ENCODE measurements at regions not wholly inside any gene's neighbourhood (a gene's known extent, or its start where the extent isn't known, plus 50 kb on each side); places are given as distances from the start of the nearest gene placed in this dataset.
"Not testable (repeated sequence)": the region's sequence is repeated elsewhere in the genome, so short reads cannot be mapped to it uniquely, and the experiment has no call there.

DNA sequence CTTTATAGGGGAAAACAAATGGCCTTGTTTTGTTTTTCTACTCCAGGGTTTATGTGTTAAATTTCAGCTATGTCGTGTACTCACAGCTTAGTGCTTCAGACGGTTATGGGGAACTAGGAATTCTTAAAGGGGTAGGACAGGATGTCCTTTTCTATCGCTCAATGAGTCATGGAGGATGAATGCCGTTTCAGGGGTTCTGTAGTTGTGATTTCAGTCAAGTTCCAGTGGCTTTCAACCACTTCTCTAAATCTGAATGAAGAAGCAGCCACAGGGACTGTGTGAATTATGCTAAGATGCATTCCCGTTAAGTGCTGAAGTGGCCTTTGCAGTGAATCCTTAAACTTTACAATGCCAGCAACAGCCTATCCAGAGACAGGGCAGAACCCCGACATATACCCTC is 1231.7 kb upstream of the ZEB2 start:
- TF ChIP-seq, protein P1, sequence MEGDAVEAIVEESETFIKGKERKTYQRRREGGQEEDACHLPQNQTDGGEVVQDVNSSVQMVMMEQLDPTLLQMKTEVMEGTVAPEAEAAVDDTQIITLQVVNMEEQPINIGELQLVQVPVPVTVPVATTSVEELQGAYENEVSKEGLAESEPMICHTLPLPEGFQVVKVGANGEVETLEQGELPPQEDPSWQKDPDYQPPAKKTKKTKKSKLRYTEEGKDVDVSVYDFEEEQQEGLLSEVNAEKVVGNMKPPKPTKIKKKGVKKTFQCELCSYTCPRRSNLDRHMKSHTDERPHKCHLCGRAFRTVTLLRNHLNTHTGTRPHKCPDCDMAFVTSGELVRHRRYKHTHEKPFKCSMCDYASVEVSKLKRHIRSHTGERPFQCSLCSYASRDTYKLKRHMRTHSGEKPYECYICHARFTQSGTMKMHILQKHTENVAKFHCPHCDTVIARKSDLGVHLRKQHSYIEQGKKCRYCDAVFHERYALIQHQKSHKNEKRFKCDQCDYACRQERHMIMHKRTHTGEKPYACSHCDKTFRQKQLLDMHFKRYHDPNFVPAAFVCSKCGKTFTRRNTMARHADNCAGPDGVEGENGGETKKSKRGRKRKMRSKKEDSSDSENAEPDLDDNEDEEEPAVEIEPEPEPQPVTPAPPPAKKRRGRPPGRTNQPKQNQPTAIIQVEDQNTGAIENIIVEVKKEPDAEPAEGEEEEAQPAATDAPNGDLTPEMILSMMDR (conservative IDR thresholded peaks at IDR 0.05; ENCODE audit: low read depth, low read length), result no peak
- no peak overlapping the region for H3K4me3 ChIP-seq (ENCODE audit: low read depth, low read length)
- DNase-seq (ENCODE audit: low read depth), result peak; percentile 45

DNA sequence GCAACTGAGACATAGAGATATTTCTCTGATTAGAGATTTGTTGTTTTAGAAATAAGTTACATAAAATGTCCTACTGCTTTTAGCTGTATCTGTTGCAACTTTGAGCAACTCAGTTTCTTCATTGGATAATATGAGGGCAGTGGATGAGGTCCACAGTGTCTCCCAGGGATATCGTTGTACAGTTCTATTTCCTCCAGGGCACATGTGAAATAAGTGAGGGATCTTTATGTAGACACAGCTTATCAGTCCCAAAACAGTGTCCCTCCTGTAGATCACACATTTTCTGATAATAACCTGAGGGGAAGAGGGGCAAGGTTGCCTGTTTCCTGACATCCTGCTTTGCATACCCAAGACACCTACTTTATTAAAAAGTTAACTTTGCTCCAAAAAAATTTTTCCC is 1231.2 kb upstream of the ZEB2 start:
- DNase-seq (ENCODE audit: low read depth), result no peak
- TF ChIP-seq, protein P1 (conservative IDR thresholded peaks at IDR 0.05; ENCODE audit: low read depth, low read length), result no peak
- H3K4me3 ChIP-seq (ENCODE audit: low read depth, low read length), result no peak overlapping the region

DNA sequence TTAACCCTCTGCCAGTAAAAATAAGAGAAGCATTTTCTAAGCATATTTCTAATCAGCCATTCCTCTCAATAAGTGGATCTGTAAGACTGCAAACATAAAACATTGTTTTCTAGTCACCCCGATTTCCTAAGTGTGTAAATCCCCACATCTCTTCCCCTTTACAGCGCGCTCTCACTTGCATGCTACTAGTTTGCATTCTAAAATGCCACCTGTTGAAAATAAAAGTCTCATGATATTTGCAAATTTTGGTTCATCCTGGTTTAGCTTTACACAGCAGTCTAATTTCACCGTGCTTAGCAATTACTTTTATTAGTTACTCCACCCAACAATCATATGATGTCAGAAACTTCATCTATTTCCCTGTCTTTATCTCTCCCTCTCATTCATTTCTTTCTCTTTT is 1230.7 kb upstream of the ZEB2 start:
- TF ChIP-seq, protein P1 (conservative IDR thresholded peaks at IDR 0.05; ENCODE audit: low read depth, low read length), result no peak
- H3K4me3 ChIP-seq (ENCODE audit: low read depth, low read length), result no peak overlapping the region
- DNase-seq (ENCODE audit: low read depth), result no peak

GRCh38 chr2:145750144-145750543 is 1230.2 kb upstream of the ZEB2 start:
- H3K4me3 ChIP-seq (ENCODE audit: low read depth, low read length), result no peak overlapping the region
- TF ChIP-seq, protein P1 (conservative IDR thresholded peaks at IDR 0.05; ENCODE audit: low read depth, low read length), result no peak
- DNase-seq (ENCODE audit: low read depth), result no peak

DNA sequence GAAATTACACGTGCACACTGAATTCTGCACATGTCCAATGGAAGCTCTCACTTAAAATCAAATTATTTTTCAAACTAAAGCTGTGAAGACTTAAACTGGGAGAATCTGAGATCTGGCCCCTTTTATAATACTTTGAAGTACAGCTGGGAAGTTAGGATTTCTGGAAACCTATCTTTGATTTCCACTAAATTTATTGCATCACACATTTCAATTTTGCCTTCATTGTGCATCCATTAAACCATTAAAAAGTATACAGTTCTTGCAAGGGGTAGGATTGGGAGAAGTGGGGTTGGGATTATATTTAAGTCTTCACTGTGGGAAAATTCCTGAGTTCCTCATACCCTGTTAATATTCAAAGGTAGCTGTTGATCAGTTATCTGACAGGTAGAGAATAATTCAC is 1229.6 kb upstream of the ZEB2 start:
- H3K4me3 ChIP-seq (ENCODE audit: low read depth, low read length), result no peak overlapping the region
- DNase-seq (ENCODE audit: low read depth), result no peak
- TF ChIP-seq, protein P1 (conservative IDR thresholded peaks at IDR 0.05; ENCODE audit: low read depth, low read length), result no peak

DNA sequence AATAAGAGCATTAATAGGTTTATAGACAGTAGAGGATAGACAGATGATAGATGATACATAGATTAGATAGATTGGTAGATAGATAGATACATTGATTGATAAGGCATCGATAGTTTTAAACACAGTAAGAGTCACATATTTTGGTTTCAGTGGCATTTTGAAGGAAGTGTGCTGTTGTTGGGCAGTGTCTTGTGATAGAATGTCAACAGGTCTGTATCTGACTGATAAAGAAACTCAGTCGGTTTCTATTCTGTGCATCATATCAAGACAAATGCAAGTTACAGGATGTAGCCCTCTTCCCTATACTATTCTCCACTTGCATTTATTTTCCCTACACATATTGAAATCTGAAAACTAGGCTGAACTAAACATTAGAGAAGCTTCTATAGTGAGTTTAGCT is 1229.0 kb upstream of the ZEB2 start:
- H3K4me3 ChIP-seq (ENCODE audit: low read depth, low read length), result no peak overlapping the region
- TF ChIP-seq, protein P1 (conservative IDR thresholded peaks at IDR 0.05; ENCODE audit: low read depth, low read length), result no peak
- DNase-seq (ENCODE audit: low read depth), result no peak

DNA sequence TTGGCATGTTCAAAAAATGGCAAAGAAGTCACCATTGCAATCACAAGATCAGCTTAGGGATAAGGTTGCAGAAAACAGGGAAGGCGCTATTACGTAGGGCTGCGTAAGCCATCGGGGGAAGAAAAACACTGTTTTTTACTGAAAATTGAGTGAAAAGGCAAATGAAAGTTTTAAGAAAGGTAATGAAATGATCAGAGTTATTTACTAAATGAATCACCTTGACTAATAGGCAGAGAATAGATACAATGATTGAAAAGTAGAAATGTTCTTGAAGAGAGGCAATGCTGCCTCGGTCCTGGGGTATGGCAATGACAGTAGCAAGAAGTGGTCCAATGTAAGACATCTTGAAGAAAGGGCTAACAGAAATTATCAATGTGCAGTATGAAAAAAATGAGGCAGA is 1227.8 kb upstream of the ZEB2 start:
- no peak for DNase-seq (ENCODE audit: low read depth)
- no peak overlapping the region for H3K4me3 ChIP-seq (ENCODE audit: low read depth, low read length)
- TF ChIP-seq, protein P1 (conservative IDR thresholded peaks at IDR 0.05; ENCODE audit: low read depth, low read length), result no peak

DNA sequence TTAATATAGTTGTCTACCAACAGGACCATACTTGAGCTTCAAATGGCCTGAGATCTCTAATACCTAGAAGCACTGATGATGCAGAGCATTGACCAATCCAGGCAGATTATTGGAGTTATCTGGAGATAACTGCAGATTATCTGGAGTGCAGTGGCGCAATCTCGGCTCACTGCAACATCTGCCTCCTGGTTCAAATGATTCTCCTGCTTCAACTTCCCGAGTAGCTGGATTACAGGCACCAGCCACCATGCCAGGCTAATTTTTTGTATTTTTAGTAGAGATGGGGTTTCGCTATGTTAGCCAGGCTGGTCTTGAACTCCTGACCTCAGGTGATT is 1225.4 kb upstream of the ZEB2 start:
- H3K4me3 ChIP-seq (ENCODE audit: low read depth, low read length); DNase-seq (ENCODE audit: low read depth): not testable (repeated sequence)
